GM18907 (cell line): ENCODE measurements at regions not wholly inside any gene's neighbourhood (a gene's known extent, or its start where the extent isn't known, plus 50 kb on each side); places are given as distances from the start of the nearest gene placed in this dataset.
"Not testable (repeated sequence)": the region's sequence is repeated elsewhere in the genome, so short reads cannot be mapped to it uniquely, and the experiment has no call there.

ENCODE experiments used
- ATAC-seq: cut with Tn5 transposase; IDR thresholded peaks from one replicate; pipeline ENCODE4 v1.9.1; 2021; ENCODE audit warnings: mild to moderate bottlenecking, moderate library complexity; ENCODE audit not compliant: unreplicated experiment

GRCh38 chr12:107570721-107571120, 114.9 kb upstream of the PWP1 start:
- ATAC-seq: no peak

GRCh38 chr12:107571492-107571891, 114.1 kb upstream of the PWP1 start:
- no peak for ATAC-seq

- ATAC-seq: no peak
Observed at GRCh38 chr12:107574691-107575090, 110.9 kb upstream of the PWP1 start.

- no peak for ATAC-seq
Observed at GRCh38 chr12:107580750-107581618, 104.6 kb upstream of the PWP1 start.

GRCh38 chr12:107581619-107582015, 104.0 kb upstream of the PWP1 start:
- no peak for ATAC-seq

GRCh38 chr12:107583551-107583950, 102.0 kb upstream of the PWP1 start:
- no peak for ATAC-seq

GRCh38 chr12:107584563-107584962, 101.0 kb upstream of the PWP1 start:
- no peak for ATAC-seq

GRCh38 chr12:107586256-107586970, 99.2 kb upstream of the PWP1 start:
- no peak for ATAC-seq

GRCh38 chr12:107590413-107590812, 95.2 kb upstream of the PWP1 start:
- no peak for ATAC-seq

GRCh38 chr12:107590814-107591375, 94.7 kb upstream of the PWP1 start:
- no peak for ATAC-seq

GRCh38 chr12:107593713-107594381, 91.8 kb upstream of the PWP1 start:
- ATAC-seq: no peak

GRCh38 chr12:107594995-107595394, 90.6 kb upstream of the PWP1 start:
- ATAC-seq: no peak

- ATAC-seq: peak; percentile 78
Observed at GRCh38 chr12:107597695-107598410, 87.7 kb upstream of the PWP1 start.

- ATAC-seq: no peak
Observed at GRCh38 chr12:107598906-107599305, 86.7 kb upstream of the PWP1 start.

- ATAC-seq: no peak
Observed at GRCh38 chr12:107600581-107601144, 84.9 kb upstream of the PWP1 start.

GRCh38 chr12:107602446-107602845, 83.2 kb upstream of the PWP1 start:
- no peak for ATAC-seq

GRCh38 chr12:107605293-107605692, 80.3 kb upstream of the PWP1 start:
- ATAC-seq: no peak

- no peak for ATAC-seq
Observed at GRCh38 chr12:107607464-107608392, 77.9 kb upstream of the PWP1 start.

GRCh38 chr12:107608779-107609178, 76.8 kb upstream of the PWP1 start:
- not testable (repeated sequence) for ATAC-seq
